ENCODE measurements at regions not wholly inside any gene's neighbourhood (a gene's known extent, or its start where the extent isn't known, plus 50 kb on each side); places are given as distances from the start of the nearest gene placed in this dataset.

DNA sequence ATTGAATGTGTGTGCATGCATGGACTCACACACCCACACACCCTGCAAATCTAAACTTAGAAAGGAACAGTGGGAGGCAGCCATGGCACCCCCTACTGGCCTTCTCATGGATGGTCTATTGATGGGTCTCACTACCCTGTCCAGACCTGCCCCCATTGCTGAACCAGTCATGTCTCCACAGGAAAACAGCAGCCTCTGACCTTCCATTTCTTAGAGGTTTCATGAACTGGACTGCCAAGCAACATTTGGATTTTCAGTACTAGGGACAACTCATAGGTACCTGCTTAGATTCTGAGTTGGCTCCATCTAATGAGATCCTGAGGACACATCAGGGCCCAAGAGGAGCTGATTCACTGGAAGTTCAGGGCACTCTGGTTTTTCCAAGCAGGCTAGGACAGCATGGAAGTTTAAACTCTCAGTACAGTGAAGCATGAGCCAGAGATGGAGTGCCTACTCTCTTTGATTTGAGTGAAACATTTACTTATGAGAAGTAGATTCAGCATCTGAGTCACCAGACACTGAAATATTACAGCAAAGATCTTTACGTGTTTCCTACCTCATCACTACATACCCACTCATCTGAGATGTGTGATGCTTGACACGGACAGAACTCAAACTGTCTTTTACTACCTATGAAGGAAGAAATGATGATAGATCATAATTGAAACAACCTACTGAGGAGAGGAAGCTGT is 98.9 kb upstream of the PLEKHG7 start:
- TF ChIP-seq, protein P1, sequence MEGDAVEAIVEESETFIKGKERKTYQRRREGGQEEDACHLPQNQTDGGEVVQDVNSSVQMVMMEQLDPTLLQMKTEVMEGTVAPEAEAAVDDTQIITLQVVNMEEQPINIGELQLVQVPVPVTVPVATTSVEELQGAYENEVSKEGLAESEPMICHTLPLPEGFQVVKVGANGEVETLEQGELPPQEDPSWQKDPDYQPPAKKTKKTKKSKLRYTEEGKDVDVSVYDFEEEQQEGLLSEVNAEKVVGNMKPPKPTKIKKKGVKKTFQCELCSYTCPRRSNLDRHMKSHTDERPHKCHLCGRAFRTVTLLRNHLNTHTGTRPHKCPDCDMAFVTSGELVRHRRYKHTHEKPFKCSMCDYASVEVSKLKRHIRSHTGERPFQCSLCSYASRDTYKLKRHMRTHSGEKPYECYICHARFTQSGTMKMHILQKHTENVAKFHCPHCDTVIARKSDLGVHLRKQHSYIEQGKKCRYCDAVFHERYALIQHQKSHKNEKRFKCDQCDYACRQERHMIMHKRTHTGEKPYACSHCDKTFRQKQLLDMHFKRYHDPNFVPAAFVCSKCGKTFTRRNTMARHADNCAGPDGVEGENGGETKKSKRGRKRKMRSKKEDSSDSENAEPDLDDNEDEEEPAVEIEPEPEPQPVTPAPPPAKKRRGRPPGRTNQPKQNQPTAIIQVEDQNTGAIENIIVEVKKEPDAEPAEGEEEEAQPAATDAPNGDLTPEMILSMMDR (IDR thresholded peaks at IDR 0.05) = no peak
- TF ChIP-seq POLR2A (IDR thresholded peaks at IDR 0.05) = no peak

Measured in heart left ventricle (tissue), 13 donors.